Panc1 (cell line): ENCODE measurements at regions not wholly inside any gene's neighbourhood (a gene's known extent, or its start where the extent isn't known, plus 50 kb on each side); places are given as distances from the start of the nearest gene placed in this dataset.

Experiments
- REST ChIP-seq, 2 experiments: IDR thresholded peaks; 2 replicates each; pipeline ENCODE4 v1.6.1; 2011 to 2012; ENCODE audit warnings: low read depth in 2 of 2, control low read depth in 1 of 2, low read length in 1 of 2, mild to moderate bottlenecking in 1 of 2, moderate library complexity in 1 of 2; ENCODE audit not compliant: insufficient read depth in 1 of 2
- TF ChIP-seq, protein P1 (sequence below): fragments of 450-650 bp; IDR thresholded peaks from 2 replicates; pipeline ENCODE4 v1.5.1; 2017; ENCODE audit warnings: mild to moderate bottlenecking

GRCh38 chr16:72240466-72240865 is 68.5 kb upstream of the PMFBP1 start:
- TF ChIP-seq, protein P1, sequence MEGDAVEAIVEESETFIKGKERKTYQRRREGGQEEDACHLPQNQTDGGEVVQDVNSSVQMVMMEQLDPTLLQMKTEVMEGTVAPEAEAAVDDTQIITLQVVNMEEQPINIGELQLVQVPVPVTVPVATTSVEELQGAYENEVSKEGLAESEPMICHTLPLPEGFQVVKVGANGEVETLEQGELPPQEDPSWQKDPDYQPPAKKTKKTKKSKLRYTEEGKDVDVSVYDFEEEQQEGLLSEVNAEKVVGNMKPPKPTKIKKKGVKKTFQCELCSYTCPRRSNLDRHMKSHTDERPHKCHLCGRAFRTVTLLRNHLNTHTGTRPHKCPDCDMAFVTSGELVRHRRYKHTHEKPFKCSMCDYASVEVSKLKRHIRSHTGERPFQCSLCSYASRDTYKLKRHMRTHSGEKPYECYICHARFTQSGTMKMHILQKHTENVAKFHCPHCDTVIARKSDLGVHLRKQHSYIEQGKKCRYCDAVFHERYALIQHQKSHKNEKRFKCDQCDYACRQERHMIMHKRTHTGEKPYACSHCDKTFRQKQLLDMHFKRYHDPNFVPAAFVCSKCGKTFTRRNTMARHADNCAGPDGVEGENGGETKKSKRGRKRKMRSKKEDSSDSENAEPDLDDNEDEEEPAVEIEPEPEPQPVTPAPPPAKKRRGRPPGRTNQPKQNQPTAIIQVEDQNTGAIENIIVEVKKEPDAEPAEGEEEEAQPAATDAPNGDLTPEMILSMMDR: no peak
- no peak for TF ChIP-seq REST (IDR thresholded peaks at IDR 0.05; ENCODE audit: insufficient read depth in 1 of 2, low read depth in 2 of 2, low read length in 1 of 2)
